ENCODE measurements at regions not wholly inside any gene's neighbourhood (a gene's known extent, or its start where the extent isn't known, plus 50 kb on each side); places are given as distances from the start of the nearest gene placed in this dataset.

GRCh38 chr1:232474826-232475225, 155.1 kb downstream of the SIPA1L2 start:
- no peak for DNase-seq

GRCh38 chr1:232473900-232474299, 156.0 kb downstream of the SIPA1L2 start:
- DNase-seq = no peak

GRCh38 chr1:232473324-232473723, 156.6 kb downstream of the SIPA1L2 start:
- DNase-seq = no peak

GRCh38 chr1:232472485-232473041, 157.4 kb downstream of the SIPA1L2 start:
- DNase-seq = no peak

- no peak for DNase-seq
Measured at GRCh38 chr1:232471250-232471649, 158.7 kb downstream of the SIPA1L2 start.

GRCh38 chr1:232470711-232471110, 159.2 kb downstream of the SIPA1L2 start:
- no peak for DNase-seq

- no peak for DNase-seq
Measured at GRCh38 chr1:232468249-232468648, 161.7 kb downstream of the SIPA1L2 start.

GRCh38 chr1:232467073-232467760, 162.7 kb downstream of the SIPA1L2 start:
- DNase-seq = no peak

- no peak for DNase-seq
Measured at GRCh38 chr1:232464325-232464724, 165.6 kb downstream of the SIPA1L2 start.

- DNase-seq = no peak
Measured at GRCh38 chr1:232463225-232463624, 166.7 kb downstream of the SIPA1L2 start.

- DNase-seq = no peak
Measured at GRCh38 chr1:232462213-232462612, 167.7 kb downstream of the SIPA1L2 start.

- DNase-seq = no peak
Measured at GRCh38 chr1:232459826-232460225, 170.1 kb downstream of the SIPA1L2 start.

- DNase-seq = no peak
Measured at GRCh38 chr1:232459087-232459486, 170.8 kb downstream of the SIPA1L2 start.

- DNase-seq = no peak
Measured at GRCh38 chr1:232457595-232457994, 172.3 kb downstream of the SIPA1L2 start.

GRCh38 chr1:232456714-232457113, 173.2 kb downstream of the SIPA1L2 start:
- DNase-seq = no peak

GRCh38 chr1:232454227-232454886, 175.6 kb downstream of the SIPA1L2 start:
- no peak for DNase-seq

GRCh38 chr1:232452736-232453440, 177.0 kb downstream of the SIPA1L2 start:
- no peak for DNase-seq

- DNase-seq = no peak
Measured at GRCh38 chr1:232452117-232452516, 177.8 kb downstream of the SIPA1L2 start.

- no peak for DNase-seq
Measured at GRCh38 chr1:232451506-232451905, 178.4 kb downstream of the SIPA1L2 start.

GRCh38 chr1:232450615-232451014, 179.3 kb downstream of the SIPA1L2 start:
- DNase-seq = no peak

- no peak for DNase-seq
Measured at GRCh38 chr1:232447125-232447524, 182.8 kb downstream of the SIPA1L2 start.

GRCh38 chr1:232445361-232446106, 184.4 kb downstream of the SIPA1L2 start:
- no peak for DNase-seq

- no peak for DNase-seq
Measured at GRCh38 chr1:232443372-232443771, 186.6 kb downstream of the SIPA1L2 start.

Data from NCI-H2081 treated with DMSO at 0.1 percent for 48 hours (cell line).